OCI-M1 (cell line): ENCODE measurements at regions not wholly inside any gene's neighbourhood (a gene's known extent, or its start where the extent isn't known, plus 50 kb on each side); places are given as distances from the start of the nearest gene placed in this dataset.
"Not testable (repeated sequence)": the region's sequence is repeated elsewhere in the genome, so short reads cannot be mapped to it uniquely, and the experiment has no call there.

ENCODE experiments used
- DNase-seq: peaks from one replicate; lab custom pipeline; 2025; lab: John Stamatoyannopoulos, UW

DNA sequence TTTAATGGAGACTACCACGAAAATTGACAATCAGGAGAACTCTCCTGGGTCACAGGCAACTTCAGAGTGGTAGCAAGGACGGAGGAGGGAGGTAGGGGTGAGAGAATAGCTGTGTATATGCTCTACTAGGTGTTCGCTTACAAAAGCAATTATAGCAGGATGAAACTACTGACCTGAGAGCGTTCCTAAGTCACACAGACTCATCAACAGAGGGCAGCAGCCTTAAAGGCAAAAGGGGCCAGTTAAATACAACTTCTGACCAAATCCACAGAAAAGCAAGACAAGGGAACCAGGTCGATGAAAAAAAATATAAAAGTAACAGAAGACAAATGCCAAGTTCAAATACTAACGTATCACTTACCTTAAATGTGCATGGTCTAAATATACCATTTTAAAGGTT lies 894.6 kb downstream of the PLOD2 start:
- peak; percentile 20 for DNase-seq

DNA sequence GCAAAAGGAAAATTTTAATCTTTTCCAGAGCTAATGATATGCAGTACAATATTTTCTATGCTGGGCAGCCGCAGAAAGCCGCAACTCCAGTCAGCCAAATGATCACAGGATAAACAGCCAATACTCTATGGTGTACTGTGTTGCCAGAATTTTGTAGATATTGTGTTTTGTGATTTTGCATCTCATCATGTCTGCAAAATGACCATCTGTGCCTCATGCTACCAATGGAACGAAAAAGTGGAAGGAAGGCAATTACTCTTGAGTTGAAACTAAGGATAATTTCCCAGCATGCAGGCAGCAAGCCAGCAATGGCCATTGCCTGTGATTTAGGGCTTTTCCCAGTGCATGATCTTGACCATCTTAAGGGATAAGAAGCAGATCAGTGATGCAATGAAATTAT lies 891.9 kb downstream of the PLOD2 start:
- DNase-seq, result no peak

DNA sequence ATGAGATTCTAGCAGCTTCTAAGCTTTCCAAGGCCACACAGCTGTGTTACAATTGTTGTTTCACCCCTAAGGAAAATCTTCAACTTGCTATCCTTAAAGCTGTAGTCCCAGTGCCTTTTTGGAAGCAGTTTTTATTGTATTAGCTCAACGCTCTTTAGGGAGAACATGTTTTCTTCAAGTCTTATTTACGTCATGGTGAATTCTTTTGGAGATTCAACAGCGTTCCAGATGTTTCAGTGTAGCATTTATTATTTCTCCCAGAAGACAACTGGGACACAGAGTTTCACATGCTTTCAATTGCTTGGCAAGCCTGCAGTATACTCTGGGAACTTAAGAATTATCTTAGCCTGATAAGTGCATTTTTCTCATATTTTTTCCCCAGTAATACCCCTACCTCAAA lies 888.3 kb downstream of the PLOD2 start:
- no peak for DNase-seq

DNA sequence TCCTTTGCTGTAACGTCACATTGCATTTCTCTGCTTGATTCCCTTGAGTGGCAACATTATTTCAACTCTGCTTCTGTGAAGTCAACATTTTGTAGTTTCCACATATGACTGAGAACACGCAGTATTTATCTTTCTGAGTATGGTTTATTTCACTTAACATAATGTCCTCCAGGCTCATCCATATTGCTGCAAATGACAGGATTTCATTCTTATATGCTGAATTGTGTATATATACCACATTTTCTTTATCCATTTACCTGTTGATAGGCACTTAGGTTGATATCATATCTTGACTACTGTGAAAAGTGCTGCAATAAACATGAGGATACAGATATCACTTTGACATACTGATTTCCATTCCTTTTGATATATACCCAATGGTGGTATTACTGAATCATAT lies 878.5 kb downstream of the PLOD2 start:
- no peak for DNase-seq

DNA sequence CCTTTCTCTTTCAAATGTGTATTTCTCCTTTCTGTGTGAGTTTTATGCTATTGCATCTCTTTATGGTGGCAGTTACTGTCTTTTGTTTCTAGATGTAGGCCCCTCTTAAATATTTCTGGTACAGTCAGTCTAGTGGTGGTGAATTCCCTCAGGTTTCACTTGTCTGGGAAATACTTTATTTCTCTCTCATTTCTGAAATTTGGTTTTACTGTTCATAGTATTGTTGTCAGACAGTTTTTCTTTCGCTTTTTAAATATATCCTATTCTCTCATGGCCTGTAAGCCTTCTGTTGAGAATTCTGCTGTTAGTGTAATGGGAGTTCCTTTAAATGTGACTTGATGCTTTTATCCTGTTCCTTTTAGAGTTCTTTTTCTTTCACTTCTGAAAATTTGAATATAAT lies 874.0 kb downstream of the PLOD2 start:
- DNase-seq, result no peak

DNA sequence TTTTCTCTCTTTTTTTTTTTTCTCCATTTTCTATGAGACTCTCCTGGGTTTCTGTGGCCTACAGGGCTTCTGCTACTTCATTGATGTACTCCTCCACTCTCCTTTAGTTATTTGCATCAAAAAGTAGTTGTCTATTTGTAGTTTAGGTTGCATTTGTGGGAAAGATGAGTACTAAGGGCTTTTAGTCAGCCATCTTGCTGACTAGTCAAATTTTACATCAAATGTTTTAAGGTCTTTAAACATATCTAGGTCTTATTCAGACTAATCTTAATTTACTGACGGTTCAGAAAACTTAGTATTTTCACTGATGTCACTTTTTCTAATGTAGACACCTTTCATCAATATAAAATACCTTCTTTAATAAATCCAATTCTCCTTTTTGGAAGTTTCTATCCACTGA lies 871.0 kb downstream of the PLOD2 start:
- no peak for DNase-seq

DNA sequence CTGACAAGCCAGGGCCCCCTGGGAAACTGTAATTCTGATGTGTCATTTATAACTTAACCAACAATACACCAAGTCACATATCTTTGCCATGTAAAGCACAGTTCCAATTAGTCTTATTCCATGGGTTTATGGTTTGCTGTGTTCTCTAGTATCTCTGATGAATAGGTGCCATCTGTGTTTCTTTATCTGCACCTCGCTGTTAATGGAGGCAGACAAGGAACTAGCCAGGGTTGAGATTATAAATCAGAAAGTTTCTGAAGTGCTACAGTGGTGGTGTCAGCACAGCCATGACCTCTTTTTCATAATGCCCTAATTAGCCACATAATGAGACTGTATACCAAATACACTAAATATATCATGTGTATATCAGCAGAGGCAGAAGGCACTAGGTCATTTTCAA lies 866.4 kb downstream of the PLOD2 start:
- DNase-seq, result no peak

DNA sequence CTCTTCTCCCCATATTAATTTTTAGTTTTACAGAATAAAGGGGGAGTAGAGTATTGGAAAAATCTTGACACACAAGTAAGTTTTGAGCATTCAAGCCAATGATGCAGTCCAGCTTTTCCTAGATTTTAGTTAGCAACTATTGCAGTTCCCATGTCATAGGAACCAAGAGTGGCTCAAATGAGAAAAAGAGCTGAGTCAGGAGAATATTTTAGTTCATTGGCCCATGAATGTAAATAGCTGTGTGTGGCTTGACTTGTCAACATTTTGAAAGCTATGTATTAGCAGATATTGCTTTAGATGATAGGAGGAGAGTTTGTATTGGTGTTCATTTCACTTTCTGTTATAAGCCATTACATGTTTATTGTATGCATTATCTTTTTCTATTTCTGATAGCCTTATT lies 853.7 kb downstream of the PLOD2 start:
- DNase-seq, result no peak

DNA sequence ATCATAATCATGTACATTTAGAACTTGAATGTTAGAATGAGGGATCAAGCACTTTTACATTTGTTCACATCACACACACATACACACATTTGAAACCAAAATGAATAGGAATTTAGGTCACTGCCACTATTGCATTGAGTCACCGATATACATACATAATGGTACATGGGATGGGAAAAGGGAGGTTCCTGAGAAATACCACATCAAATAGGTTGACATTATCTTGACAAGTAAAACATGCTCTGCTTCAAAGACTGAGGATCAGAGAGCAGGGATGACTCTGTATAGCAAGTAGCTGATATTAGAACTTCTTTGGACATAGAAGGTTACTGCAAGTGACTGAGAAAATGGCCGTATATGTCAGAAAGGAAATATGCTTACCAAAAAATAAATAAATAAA lies 847.2 kb downstream of the PLOD2 start:
- DNase-seq, result no peak

DNA sequence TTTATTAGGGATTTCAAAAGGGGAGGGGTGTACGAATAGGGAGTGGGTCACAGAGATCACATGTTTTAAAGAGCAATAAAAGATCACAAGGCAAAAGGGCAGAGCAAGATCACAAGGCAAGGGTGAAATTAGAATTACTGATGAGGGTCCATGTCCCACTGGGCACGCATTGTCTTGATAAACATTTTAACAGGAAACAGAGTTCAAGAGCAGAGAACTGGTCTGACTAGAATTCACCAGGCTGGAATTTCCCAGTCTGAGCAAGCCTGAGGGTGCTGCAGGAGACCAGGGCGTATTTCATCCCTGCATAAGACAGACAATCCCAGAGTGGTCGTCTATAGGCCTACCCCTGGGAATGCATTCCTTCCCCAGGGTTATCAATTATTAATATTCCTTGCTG lies 844.7 kb downstream of the PLOD2 start:
- DNase-seq, result not testable (repeated sequence)

DNA sequence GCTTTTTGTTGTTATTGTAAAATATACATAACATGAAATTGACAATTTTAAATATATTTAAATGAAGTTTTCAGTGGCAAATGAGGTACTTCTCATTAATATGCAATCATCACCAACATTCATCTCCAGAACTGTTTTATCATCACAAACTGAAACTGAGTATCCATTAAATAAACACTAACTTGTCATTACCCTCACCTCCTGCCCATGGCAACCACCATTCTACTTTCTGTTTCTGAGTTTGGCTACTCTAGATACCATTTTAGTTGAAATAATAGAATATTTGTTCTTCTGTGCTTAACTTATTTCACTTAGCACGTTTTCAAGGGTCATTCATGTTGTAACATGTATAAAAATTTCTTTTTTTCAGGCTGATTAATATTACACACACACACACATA lies 834.3 kb downstream of the PLOD2 start:
- peak; percentile 8 for DNase-seq

DNA sequence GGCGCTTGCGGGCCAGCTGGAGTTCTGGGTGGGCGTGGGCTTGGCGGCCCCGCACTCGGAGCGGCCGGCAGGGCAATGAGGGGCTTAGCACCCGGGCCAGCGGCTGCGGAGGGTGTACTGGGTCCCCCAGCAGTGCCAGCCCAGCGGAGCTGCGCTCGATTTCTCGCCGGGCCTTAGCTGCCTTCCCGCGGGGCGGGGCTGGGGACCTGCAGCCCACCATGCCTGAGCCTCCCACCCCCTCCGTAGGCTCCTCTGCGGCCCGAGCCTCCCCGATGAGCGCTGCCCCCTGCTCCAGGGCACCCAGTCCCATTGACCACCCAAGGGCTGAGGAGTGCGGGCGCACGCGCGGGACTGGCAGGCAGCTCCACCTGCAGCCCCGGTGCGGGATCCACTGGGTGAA lies 827.6 kb downstream of the PLOD2 start:
- DNase-seq, result not testable (repeated sequence)

DNA sequence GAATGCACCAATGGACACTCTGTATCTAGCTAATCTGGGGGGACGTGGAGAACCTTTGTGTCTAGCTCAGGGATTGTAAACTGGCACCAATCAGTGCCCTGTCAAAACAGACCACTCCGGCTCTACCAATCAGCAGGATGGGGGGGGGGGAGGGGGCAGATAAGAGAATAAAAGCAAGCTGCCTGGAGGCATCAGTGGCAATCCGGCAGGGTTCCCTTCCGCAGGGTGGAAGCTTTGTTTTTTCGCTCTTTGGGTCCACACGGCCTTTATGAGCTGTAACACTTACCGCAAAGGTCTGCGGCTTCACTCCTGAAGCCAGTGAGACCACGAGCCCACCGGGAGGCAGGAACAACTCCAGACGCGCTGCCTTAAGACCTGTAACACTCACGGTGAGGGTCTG lies 827.1 kb downstream of the PLOD2 start:
- DNase-seq, result no peak

DNA sequence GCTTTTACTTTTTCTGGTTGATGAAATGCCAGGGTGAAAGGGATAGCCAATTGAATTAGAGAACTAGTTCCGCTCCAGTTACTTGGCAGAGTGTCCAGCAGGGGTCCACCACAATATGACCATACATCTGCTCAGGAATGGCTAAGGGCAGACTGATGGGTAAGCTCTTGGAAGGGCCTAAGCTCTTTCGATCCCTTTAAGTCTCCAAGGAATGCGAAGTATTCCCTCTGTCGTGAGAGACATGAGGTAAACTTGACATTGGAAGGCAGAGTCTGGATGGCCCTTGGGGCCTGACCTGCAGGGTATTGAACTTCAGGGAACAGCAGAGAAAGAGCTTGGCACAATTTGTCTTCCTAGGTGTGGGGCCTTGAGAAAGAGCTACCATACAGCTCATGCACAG lies 805.8 kb downstream of the PLOD2 start:
- no peak for DNase-seq

DNA sequence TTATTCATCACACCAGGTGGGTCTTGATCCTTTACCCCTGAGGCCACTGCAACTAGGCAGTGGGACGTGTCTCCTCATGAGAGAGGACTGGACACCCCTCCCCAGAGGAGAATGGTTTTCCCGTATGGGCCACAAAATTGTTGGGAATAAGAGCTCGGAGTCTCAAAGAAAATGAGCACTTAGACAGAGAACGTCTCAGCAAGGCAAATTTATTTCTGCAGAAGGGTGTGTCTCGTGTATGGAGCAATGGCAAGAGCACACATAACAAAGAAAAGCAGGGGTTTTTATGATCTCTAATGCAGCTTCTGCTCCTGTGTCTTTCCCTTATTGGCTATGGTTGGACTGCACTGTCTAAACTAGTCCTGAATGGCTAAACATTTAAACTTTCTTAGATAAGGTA lies 803.5 kb downstream of the PLOD2 start:
- no peak for DNase-seq

DNA sequence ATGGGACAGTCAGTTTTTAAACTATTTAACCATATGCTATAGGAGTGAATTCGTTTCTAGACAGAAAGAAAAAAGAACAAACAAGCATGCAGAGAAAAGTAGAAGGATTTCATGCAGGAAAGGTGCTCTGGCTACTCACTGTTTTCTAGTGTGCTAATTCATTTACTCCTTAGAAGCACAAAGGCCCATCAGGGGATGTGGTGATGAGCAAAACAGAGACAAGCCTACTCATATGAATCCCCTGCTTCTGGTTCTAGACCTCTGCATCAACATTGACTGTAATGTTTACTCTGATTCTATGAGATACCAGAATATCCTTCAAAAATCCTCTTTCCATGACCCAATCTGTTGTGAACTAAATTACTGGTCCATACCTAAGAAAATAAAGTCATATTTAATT lies 801.9 kb downstream of the PLOD2 start:
- DNase-seq, result no peak

DNA sequence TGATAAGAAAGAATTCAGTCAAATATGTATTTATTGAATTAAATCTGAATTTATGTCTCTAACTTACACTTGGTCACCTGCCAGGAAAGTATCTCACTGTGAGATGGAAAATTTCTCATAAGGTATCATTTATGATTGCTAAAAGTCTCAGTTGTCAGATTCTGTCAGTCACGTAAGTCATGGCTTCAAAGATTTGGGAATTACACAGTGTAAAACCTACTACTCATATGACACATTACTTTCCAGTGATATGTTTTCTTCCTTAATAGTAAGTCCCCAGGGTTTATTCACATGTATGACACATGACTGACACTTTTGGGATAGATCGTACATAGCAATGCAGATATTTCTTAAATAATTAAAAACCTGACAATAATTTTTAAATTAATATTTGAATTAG lies 792.2 kb downstream of the PLOD2 start:
- no peak for DNase-seq

DNA sequence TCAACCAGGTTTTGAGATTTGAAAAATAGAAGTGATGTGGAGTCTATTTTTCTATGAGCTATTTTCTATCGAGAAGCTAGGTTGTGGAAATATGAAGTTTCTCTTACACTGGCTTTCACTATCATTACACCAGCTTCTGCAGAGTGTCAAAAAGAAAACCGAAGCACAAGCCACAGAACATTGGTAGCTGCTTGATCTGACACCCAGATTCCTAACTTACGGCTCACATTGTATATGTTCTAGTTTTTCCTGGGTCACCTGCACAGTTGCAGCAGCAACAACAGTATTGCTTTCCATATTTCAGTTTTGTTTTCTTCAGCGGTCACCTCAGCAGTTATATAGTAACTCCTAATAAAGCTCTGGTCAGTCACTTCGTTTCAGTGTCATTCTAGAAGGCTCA lies 790.1 kb downstream of the PLOD2 start:
- DNase-seq, result peak; percentile 7

DNA sequence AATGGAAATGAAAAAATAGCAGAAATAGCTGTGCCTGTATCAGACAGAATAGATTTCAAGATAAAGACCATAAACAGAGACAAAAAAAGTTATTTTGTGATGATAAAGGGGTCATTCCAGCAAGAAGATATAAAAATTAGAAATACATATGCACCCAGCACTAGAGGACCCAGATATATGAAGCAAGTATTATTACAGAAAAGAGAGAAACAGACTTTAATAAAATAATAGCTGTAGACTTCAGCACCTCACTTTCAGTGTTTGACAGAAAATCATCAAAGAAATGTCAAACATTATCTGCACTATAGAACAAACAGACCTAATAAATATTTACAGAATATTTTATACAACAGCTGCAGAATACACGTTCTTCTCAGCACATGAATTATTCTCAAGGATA lies 783.7 kb downstream of the PLOD2 start:
- DNase-seq, result no peak

DNA sequence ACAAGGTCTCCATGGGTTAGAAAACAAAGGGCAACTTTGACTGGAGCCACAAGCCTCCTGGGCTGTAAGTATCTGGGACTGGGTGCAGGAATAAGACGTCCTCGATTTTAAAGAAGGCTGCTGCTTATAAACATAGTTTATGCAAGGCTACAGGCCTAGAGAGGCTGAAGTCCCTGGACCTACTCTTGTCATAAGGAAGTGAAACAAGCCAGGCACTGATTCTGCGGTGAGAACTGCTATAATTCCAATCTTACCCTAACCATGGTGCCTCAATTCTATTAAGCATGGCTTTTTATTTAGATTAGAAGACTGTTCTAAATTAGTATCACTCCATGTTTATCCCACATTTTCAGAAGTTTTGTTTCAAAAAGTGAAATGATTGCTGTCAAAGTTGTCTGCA lies 777.6 kb downstream of the PLOD2 start:
- no peak for DNase-seq

DNA sequence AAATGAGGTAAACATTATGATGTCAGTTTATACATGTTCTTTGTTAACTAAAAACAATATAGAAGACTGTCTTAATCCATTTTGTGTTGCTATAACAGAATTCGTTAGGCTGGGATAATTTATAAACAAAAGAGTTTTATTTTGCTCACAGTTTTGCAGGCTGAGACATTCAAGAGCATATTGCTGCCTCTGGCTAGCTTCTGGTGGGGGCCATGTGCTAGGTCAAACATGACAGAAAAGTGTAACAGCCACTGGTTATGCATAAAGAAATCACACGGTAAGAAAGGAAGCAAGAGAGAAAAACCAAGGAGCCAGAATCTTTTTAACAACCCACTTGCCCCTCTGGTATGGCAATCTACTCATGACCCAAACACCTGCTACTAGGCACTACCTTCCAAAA lies 776.7 kb downstream of the PLOD2 start:
- no peak for DNase-seq

DNA sequence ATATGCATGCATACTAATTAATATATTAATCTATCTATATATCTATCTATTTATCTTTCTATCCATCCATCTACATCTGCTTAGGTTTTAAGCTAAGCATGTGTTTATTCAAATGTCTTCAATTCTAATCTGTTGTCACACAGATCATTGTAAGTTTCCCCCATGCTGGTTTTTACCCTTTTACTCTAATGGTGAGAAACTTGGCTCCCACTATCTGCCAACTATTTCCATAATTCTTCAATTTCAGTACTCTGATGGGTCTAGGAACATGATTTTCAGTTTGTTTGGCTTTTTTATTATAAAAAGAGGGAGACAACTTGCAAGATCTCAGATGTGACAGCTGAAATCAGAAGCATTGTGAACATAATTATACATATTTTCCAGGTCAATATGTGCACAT lies 773.8 kb downstream of the PLOD2 start:
- DNase-seq, result no peak

DNA sequence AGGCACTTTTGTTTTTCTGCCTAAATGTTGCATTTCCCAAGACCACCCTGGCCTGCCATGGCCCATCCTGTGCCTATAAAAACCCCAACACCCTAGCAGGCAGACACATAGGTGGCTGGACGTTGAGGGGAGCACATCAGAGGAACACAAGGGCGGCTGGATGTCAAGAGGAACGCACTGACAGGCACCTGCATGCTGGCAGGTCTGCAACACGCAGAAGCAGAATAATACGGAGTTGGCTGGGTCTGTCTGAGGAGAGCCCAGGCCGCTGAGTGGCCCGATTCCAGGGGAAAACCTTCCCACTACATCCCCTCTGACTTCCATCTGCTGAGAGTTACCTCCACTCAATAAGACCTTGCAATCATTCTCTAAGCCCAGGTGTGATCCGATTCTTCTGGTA lies 765.6 kb downstream of the PLOD2 start:
- DNase-seq, result no peak

DNA sequence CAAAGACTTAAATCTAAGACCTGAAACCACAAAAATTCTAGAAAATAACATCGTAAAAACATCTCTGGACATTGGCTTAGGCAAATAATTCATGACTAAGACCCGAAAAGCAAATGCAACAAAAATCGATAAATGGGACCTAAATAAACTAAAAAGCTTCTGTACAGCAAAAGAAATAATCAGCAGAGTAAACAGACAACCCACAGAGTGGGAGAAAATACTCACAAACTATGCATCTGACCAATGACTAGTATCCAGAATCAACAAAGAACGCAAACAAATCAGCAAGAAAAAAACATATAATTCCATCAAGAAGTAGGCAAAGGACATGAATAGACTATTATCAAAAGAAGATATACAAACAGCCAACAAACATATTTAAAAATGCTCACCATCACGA lies 749.4 kb downstream of the PLOD2 start:
- no peak for DNase-seq

DNA sequence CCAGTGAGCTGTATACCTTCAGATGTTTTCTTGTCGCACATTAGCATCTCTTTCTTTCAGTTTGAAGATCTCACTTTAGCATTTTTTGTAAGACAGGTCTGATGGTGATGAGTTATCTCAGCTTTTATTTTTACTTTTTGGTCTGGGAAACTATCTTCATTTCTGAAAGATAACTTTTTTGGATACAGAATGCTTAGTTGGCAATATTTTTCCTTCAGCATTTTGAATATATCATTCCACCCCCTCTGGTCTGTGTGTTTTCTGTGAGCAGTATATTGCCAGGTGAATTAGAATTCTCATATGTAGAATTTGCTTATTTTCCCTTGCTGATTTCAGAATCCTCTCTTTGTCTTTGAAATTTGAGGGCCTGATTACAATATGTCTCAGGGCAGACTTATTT lies 743.3 kb downstream of the PLOD2 start:
- no peak for DNase-seq
